ENCODE measurements at regions not wholly inside any gene's neighbourhood (a gene's known extent, or its start where the extent isn't known, plus 50 kb on each side); places are given as distances from the start of the nearest gene placed in this dataset.

- no peak for TF ChIP-seq CTCF (IDR thresholded peaks at IDR 0.05; ENCODE audit: insufficient read depth, low read length)
- TF ChIP-seq POLR2AphosphoS5 (IDR thresholded peaks at IDR 0.05; ENCODE audit: low read depth): no peak
- no peak for TF ChIP-seq REST (IDR thresholded peaks at IDR 0.05; ENCODE audit: insufficient replicate concordance, low read depth)
Measured at GRCh38 chr6:1040393-1040792, 271.5 kb upstream of the FOXQ1 start.

All from HL-60 (cell line).